GM10266 (cell line): ENCODE measurements at regions not wholly inside any gene's neighbourhood (a gene's known extent, or its start where the extent isn't known, plus 50 kb on each side); places are given as distances from the start of the nearest gene placed in this dataset.

Source experiments
- DNase-seq: peaks from one replicate; pipeline ENCODE4 v3.0.0; 2012; ENCODE audit errors: extremely low spot score
- CTCF ChIP-seq: IDR thresholded peaks from 2 replicates; pipeline ENCODE4 v1.5.1; 2012; ENCODE audit warnings: mild to moderate bottlenecking, low read depth; ENCODE audit not compliant: control insufficient read depth, insufficient read depth; ENCODE audit errors: missing control alignments

DNA sequence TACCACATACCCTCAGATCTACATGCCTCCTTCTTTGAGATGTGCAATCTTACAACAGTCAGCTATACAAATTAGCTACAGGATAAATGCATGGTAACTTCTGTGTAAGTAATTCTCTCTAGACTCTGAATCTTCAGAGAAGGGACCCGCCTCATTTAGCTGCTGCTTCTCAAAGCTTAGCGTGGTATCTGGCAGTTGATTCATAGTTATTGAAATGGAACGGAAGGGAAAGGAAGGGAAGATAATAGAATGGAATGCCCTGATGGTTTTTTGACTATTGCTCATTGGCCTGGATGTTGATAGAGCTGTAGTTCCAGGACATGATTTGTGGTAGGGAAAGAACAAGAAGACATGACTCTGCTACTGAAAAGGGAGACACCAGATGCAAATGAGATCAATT lies 498.1 kb upstream of the CRIM1 start:
- no peak for TF ChIP-seq CTCF
- DNase-seq = no peak

- TF ChIP-seq CTCF = no peak
- DNase-seq = no peak
These were observed 524.2 kb upstream of the CRIM1 start for GRCh38 chr2:35831385-35831784.

- TF ChIP-seq CTCF = no peak
- no peak for DNase-seq
These were observed 524.7 kb upstream of the CRIM1 start for GRCh38 chr2:35830833-35831232.

DNA sequence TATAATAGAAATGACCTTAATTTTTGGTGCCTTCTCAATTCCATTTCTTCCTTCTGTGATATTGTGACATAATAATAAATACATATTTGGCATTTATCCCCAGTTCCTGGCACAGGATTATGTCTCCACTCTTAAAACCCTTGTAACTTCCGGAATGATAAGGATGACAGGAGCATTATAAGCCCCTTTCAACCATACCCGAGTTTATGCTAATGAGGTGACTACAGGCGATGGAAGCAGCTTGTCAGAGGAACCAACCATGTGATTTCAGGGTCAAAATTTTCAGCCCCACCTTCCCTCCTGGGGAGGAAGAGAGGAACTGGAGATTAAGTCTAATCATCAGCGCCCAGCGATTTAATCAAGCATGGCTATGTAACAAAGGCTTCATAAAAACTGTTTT lies 528.5 kb upstream of the CRIM1 start:
- DNase-seq = no peak
- no peak for TF ChIP-seq CTCF

DNA sequence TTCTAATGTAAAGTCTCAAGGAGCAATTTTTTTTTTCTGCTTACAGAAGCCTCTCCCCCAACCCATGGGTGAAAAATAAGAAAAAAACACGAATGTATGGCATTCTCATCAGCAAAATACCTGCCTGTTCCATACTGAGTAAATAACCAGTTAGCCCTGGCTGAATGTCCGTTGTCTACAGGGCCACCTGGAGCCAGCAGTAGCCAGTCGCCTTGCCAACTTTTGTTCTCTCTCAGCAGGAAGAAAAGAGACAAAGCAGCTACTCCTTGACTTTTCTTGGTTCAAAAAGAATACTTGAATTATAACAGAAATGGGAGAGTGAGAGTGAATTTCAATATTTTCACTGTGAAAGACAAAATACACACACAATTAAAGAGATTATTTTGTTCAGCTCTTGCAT lies 532.9 kb upstream of the CRIM1 start:
- TF ChIP-seq CTCF = no peak
- DNase-seq = no peak

DNA sequence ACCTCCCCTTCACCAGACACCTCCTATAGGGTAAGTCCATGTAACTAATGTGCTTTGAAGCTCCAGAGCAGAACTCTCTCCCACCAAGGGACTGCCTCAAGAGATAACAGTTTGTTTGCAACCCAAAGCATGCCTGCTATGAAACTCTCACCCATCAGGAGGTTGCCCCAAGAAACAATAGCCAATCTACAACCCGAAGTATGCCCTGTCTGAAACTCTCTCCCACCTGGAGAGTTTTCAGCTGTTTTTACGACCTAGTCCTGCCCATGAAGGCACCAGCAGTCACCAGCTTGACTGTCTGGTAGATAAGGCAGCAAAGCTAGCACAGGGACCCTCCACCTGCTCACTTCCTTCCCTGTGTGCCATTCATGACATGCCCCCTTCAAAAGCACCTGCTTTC lies 533.9 kb upstream of the CRIM1 start:
- no peak for DNase-seq
- no peak for TF ChIP-seq CTCF

- TF ChIP-seq CTCF = no peak
- DNase-seq = no peak
These were observed 535.2 kb upstream of the CRIM1 start for GRCh38 chr2:35820391-35820790.
